BLaER1 (cell line): ENCODE measurements at regions not wholly inside any gene's neighbourhood (a gene's known extent, or its start where the extent isn't known, plus 50 kb on each side); places are given as distances from the start of the nearest gene placed in this dataset.

Source experiments
- H3K27ac ChIP-seq: shearing (Covaris generic); formaldehyde crosslinking; 2 replicates; pipeline ENCODE4 v1.8.1; 2022
- H3K27me3 ChIP-seq: shearing (Covaris generic); formaldehyde crosslinking; 2 replicates; pipeline ENCODE4 v1.8.1; 2022
- H3K36me3 ChIP-seq: shearing (Covaris generic); formaldehyde crosslinking; 2 replicates; pipeline ENCODE4 v1.8.1; 2022
- H3K4me1 ChIP-seq: shearing (Covaris generic); formaldehyde crosslinking; 2 replicates; pipeline ENCODE4 v1.8.1; 2022
- H3K4me2 ChIP-seq: shearing (Covaris generic); formaldehyde crosslinking; 2 replicates; pipeline ENCODE4 v1.8.1; 2022
- H3K4me3 ChIP-seq: shearing (Covaris generic); formaldehyde crosslinking; 2 replicates; pipeline ENCODE4 v1.8.1; 2022
- H3K9ac ChIP-seq: shearing (Covaris generic); formaldehyde crosslinking; 2 replicates; pipeline ENCODE4 v1.8.1; 2022
- H3K9me3 ChIP-seq: shearing (Covaris generic); formaldehyde crosslinking; 2 replicates; pipeline ENCODE4 v1.8.1; 2022
- H4K20me1 ChIP-seq: shearing (Covaris generic); formaldehyde crosslinking; 2 replicates; pipeline ENCODE4 v1.8.1; 2022
- Cebpa-rat ChIP-seq: shearing (Covaris generic); IDR thresholded peaks from 2 replicates; pipeline ENCODE4 v1.8.1; 2022

DNA sequence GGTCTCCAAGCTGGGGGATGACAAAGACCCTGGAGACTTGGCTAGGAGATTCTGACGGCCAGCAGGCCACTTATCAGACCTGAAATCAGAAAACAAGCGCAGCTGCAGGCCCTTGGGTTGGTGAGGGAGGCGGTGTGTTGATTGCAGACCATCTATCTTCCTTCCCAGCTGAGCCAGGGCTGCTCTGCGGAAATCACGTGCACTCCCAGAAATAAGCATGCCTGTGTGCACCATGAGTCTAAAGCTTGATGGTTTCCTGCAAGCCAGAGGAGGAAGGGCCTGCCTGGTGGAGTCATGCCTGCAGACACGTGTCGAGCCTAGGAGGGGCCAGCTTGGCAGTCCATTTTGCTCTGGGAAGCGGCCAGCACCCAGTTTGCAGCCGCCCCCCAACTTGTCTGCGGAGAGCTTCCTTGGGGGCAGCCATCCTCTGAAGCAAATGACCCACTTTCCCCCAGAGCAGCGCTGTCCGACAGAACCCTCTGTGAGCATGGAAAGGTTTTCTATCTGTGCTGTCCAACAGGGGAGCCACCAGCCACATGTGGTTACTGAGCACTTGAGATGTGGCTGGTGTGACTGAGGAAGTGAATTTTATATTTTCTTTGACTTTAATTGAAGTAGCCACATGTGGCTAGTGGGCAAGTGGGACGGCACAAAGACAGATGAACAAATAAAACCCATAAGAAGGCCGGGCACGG is 175.7 kb upstream of the BCOR start:
- Histone ChIP-seq H3K36me3 (no peaks in the 10 kb centered on the region), H3K27ac (peak overlapping the region; percentile 77), H3K4me1 (peaks cover 60% of the 10 kb centered on the region), H3K27me3 (no peaks in the 10 kb centered on the region), H3K9me3 (peaks cover 36% of the 10 kb centered on the region), H4K20me1 (no peaks in the 10 kb centered on the region), H3K4me2 (peak overlapping the region; percentile 58), H3K4me3 (no peak overlapping the region), H3K9ac (peak overlapping the region; percentile 40; the same call in 1 of the 2 replicates)
- TF ChIP-seq Cebpa-rat, result no peak

DNA sequence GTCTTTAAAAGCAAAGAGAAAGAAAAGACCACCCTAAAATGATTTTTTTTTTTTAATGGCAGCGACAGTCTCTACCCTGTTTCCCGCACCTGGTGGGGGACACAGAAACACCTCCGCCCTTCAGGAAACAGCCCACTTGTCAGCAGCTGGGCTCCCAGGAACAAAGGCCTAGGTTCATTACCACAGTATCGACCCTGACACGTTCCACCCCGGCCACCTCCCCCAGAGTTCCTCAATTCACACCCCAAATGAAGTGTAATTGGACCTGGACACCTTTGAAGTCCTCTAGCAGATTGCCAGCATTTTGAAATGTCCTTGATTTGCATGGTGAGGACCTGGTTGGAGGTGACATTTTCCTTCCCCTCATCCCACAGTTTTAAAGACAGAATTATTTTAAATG is 175.0 kb upstream of the BCOR start:
- Histone ChIP-seq H3K9me3 (peaks cover 36% of the 10 kb centered on the region), H4K20me1 (no peaks in the 10 kb centered on the region), H3K27ac (peak overlapping the region; percentile 77), H3K4me2 (peak overlapping the region; percentile 58), H3K36me3 (no peaks in the 10 kb centered on the region), H3K4me1 (peaks cover 67% of the 10 kb centered on the region), H3K9ac (peak overlapping the region; percentile 40; the same call in 1 of the 2 replicates), H3K27me3 (no peaks in the 10 kb centered on the region), H3K4me3 (no peak overlapping the region)
- TF ChIP-seq Cebpa-rat, result no peak

DNA sequence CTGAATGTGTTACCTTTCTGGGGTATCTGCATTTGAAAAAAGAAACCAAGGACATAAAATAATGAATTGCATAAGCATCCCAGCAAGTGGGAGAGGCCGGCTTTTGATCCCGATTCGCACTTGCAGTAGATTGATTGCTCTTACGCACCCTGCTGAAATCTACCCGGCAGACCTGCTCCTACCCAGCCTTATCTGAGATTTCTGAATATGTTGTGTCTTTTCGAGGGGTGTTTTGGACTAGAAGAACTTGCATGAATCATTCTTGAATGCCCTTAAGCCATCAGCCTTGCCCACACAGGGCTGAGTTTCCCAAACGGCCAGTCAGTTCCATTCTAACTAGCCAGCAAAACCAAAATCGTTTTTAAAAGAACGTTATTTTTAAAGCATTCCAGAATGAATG is 174.4 kb upstream of the BCOR start:
- Histone ChIP-seq H3K27ac (peak overlapping the region; percentile 77; the same call in 1 of the 2 replicates), H3K9ac (no peak overlapping the region), H3K4me2 (peak overlapping the region; percentile 58)

DNA sequence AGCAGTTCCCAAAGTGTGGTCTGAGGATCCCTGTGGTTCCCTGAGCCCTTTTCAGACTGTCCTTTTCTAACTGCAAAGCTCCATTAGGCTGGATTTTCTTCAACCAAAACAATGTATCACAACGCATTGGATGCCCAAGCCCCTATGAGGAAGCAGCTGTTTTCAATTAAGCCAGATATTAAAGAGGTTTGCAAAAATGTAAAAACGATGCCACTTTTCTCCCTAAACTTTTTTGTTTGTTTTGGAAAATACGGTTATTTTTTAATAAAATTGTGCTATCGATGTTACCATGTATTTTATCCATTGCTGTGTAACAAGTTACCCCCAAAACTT is 170.4 kb upstream of the BCOR start:
- peak overlapping the region; percentile 91 for H3K4me2 ChIP-seq
- no peaks in the 10 kb centered on the region for H3K27me3 ChIP-seq
- H3K9me3 ChIP-seq, result 0 out of 2 replicates have a peak, but pooled peaks cover 12% of the 10 kb centered on the region
- no peaks in the 10 kb centered on the region for H4K20me1 ChIP-seq
- peak overlapping the region; percentile 72 for H3K9ac ChIP-seq
- H3K36me3 ChIP-seq, result no peaks in the 10 kb centered on the region
- TF ChIP-seq Cebpa-rat, result no peak
- H3K4me3 ChIP-seq, result peak overlapping the region; percentile 61
- peak overlapping the region; percentile 81 for H3K27ac ChIP-seq
- peaks cover 96% of the 10 kb centered on the region for H3K4me1 ChIP-seq

More for the DNA sequence above, 174.4 kb upstream of the BCOR start:
- TF ChIP-seq Cebpa-rat, result no peak
- no peaks in the 10 kb centered on the region for H4K20me1 ChIP-seq
- H3K9me3 ChIP-seq, result peaks cover 36% of the 10 kb centered on the region
- peaks cover 73% of the 10 kb centered on the region for H3K4me1 ChIP-seq
- H3K36me3 ChIP-seq, result no peaks in the 10 kb centered on the region
- no peaks in the 10 kb centered on the region for H3K27me3 ChIP-seq
- no peak overlapping the region for H3K4me3 ChIP-seq

DNA sequence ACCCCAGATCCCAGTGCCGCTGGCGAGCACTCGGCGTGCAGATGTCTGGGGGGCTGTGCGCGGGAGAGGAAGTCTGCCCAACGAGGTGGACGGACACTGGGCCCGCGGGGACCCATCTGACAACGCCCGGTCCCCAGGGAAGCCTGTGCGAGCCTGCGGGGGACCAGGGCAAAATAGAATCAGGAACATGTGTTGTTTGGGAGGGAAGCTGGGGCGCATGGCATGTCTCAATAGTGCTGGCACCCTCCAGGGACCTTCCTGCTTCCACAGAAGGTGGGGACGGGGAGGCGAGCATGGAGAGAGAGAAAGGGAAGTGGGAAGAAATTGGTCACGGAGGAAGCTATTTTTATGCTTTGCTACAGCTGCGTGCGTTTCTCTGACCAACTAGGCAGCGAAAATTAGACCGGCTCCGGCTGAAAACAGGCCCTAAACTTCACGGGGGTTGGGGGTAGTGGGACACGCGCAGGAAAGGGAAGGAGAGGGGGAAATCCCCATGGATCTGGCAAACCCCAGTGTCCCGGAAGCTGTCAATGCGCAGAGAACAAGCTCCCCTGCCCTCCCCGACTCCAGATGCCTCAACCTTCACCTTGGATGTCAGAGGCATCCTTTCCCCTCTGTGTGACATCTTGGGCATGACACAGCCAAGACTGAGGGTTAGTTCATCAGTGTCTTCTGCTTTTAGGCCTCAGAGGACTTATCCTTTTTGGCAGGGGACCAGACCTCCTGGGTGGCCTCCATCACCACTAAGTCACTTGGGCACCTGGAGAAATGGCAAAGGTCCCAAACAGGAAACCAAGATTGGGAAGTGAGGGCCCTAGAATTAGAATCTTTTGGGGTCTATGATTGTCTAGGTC is 169.8 kb upstream of the BCOR start:
- no peak for TF ChIP-seq Cebpa-rat
- Histone ChIP-seq H3K36me3 (no peaks in the 10 kb centered on the region), H3K4me3 (peak overlapping the region; percentile 61), H3K9me3 (0 out of 2 replicates have a peak, but pooled peaks cover 12% of the 10 kb centered on the region), H4K20me1 (no peaks in the 10 kb centered on the region), H3K27ac (peak overlapping the region; percentile 81), H3K9ac (peak overlapping the region; percentile 72), H3K27me3 (no peaks in the 10 kb centered on the region), H3K4me2 (peak overlapping the region; percentile 91), H3K4me1 (peaks cover 96% of the 10 kb centered on the region)

DNA sequence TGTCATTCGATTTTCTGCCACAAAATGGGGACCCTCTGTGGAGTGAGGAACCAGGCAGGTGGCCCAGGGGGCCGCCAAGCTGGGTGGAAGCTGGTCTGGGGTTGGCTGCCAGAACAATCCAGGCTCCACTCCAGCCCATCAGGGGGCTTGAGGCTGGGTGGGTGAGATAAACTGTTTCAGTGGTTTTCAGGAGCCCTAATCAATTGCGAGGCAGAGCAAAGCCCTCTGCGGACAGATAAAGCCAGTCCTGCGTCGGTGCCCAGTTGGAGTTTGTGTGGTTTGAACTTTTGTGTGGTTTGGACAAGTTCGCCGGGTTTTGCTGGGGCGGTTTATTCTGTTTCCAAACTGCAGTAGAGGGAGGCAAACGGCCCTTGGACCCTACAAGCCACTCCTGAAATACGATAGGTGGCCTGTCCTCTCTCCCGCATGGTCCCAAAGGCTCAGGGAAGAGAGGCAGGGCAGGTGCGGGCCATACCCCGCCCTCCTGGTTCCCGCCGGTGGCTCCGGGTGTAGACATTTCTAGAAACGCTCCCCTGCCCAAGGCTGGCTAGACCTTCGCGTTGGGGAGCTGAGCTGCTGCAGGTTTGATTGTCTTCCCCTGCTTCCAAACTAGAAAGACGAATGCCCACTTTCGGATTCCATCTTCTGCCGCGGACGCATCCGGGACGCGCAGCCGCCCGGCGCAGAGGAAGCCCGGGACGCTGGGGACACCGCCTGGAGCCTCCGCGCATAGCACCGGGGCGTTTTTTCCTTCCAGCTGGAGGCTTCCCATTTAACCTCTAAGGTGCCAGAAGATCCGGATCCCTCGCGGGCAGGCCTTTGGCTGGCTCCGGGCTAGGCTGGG is 169.0 kb upstream of the BCOR start:
- Histone ChIP-seq H3K9ac (peak overlapping the region; percentile 72), H3K27ac (peak overlapping the region; percentile 81), H3K4me2 (peak overlapping the region; percentile 91), H3K36me3 (no peaks in the 10 kb centered on the region), H3K9me3 (0 out of 2 replicates have a peak, but pooled peaks cover 12% of the 10 kb centered on the region), H3K4me1 (peaks cover 91% of the 10 kb centered on the region), H3K4me3 (peak overlapping the region; percentile 61), H4K20me1 (no peaks in the 10 kb centered on the region), H3K27me3 (no peaks in the 10 kb centered on the region)
- no peak for TF ChIP-seq Cebpa-rat

DNA sequence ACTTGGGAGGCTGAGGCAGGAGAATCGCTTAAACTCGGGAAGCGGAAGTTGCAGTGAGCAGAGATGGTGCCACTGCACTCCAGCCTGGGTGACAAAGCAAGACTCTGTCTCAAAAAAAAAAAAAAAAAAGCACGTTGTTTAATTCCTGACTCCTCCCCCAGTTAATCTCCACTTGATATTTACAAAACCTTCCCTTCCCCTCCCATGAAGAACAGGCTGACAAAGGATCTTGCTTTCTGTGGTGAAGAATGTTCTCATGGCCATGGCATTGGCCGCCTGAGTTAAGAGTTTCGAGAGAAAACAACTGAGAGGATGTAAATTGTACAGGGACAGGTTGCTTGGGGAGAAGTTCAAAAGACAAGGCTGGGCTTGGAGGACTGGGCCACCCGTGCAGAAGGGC is 168.2 kb upstream of the BCOR start:
- Histone ChIP-seq H4K20me1 (no peaks in the 10 kb centered on the region), H3K27me3 (no peaks in the 10 kb centered on the region), H3K4me2 (peak overlapping the region; percentile 91), H3K4me3 (no peak overlapping the region), H3K9me3 (0 out of 2 replicates have a peak, but pooled peaks cover 7% of the 10 kb centered on the region), H3K9ac (no peak overlapping the region; the same call in 1 of the 2 replicates), H3K36me3 (no peaks in the 10 kb centered on the region), H3K4me1 (peaks cover 85% of the 10 kb centered on the region), H3K27ac (peak overlapping the region; percentile 81; the same call in 1 of the 2 replicates)
- TF ChIP-seq Cebpa-rat, result no peak

DNA sequence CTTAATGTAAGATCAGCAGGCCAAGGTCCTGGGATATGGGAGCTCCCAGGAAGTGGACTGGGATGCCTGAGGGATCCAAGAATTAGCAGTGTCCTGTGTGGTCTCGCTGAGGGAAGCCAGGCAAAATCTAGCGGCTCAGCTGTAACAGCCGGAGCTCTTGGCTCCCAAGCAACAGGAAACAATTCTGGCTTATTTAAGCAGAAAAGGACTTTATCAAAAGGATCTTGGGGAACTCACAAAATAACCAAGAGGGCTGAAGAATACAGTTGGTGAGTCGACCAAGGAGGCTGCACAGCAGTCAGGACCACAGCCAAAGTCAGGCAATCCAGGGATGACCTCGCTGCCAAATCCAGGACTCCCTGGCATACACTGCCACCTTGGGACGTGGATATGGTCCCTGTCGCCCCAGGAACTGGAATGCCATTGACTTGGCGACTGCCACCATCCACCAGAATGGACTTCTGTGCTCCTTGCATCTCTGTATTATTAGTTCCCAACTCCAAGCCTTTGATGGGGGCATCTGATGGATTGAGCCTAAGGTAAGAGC is 165.3 kb upstream of the BCOR start:
- H3K36me3 ChIP-seq, result no peaks in the 10 kb centered on the region
- TF ChIP-seq Cebpa-rat, result no peak
- no peaks in the 10 kb centered on the region for H4K20me1 ChIP-seq
- no peak overlapping the region for H3K9ac ChIP-seq
- peak overlapping the region; percentile 18 for H3K4me2 ChIP-seq
- H3K9me3 ChIP-seq, result no peaks in the 10 kb centered on the region
- H3K27ac ChIP-seq, result no peak overlapping the region
- H3K27me3 ChIP-seq, result no peaks in the 10 kb centered on the region
- H3K4me1 ChIP-seq, result peaks cover 61% of the 10 kb centered on the region
- H3K4me3 ChIP-seq, result no peak overlapping the region
